Gastroesophageal sphincter (tissue), 4 donors: ENCODE measurements at regions not wholly inside any gene's neighbourhood (a gene's known extent, or its start where the extent isn't known, plus 50 kb on each side); places are given as distances from the start of the nearest gene placed in this dataset.

Experiments used
- ATAC-seq: fragments of 150-250 bp; one replicate; pipeline ENCODE4 v1.9.1; 2016; ENCODE audit warnings: mild to moderate bottlenecking, moderate library complexity
- H3K27ac ChIP-seq, 4 donors: fragments of 200-600 bp; sonication (generic) in 3 of 4; 1 replicate in 3 of 4; 2 replicates in 1 of 4; pipeline ENCODE4 v1.5.1; 2016 to 2019
- H3K27me3 ChIP-seq: fragments of 200-600 bp; sonication (generic); one replicate; pipeline ENCODE4 v1.5.1; 2019
- H3K36me3 ChIP-seq, 2 donors: fragments of 200-600 bp; sonication (generic); one replicate each; pipeline ENCODE4 v1.5.1; 2019; ENCODE audit warnings: control low read depth in 1 of 2
- H3K4me1 ChIP-seq, 3 donors: fragments of 200-600 bp; sonication (generic); 1 replicate in 2 of 3; 2 replicates in 1 of 3; pipeline ENCODE4 v1.5.1; 2016 to 2019; ENCODE audit warnings: control low read depth in 2 of 3
- H3K4me3 ChIP-seq, 2 donors: fragments of 200-600 bp; sonication (generic); one replicate each; pipeline ENCODE4 v1.5.1; 2019; ENCODE audit warnings: mild to moderate bottlenecking in 1 of 2, moderate library complexity in 1 of 2
- H3K9me3 ChIP-seq, 3 donors: fragments of 200-600 bp; sonication (generic); one replicate each; pipeline ENCODE4 v1.5.1; 2017 to 2019; ENCODE audit warnings: control low read depth in 2 of 3
- EP300 ChIP-seq: sonication (generic); formaldehyde crosslinking; IDR thresholded peaks from one replicate; pipeline ENCODE4 v1.6.1; 2017; ENCODE audit warnings: antibody characterized with exemption, mild to moderate bottlenecking
- POLR2A ChIP-seq, 2 donors: fragments of 450-650 bp; IDR thresholded peaks; one replicate each; pipeline ENCODE4 v1.6.1; 2017; ENCODE audit warnings: antibody characterized with exemption in 2 of 2, mild to moderate bottlenecking in 2 of 2, moderate library complexity in 1 of 2
- POLR2AphosphoS5 ChIP-seq: sonication (generic); formaldehyde crosslinking; IDR thresholded peaks from one replicate; pipeline ENCODE4 v1.6.1; 2017; ENCODE audit warnings: antibody characterized with exemption
- WGBS, 2 donors: methylation state at CpG; one replicate each; pipeline ENCODE4 v1.1.5; 2018; ENCODE audit warnings: low coverage in 1 of 2; 5-methylcytosine and 5-hydroxymethylcytosine counted together
- TF ChIP-seq, protein P1 (sequence below), 4 experiments: fragments of 200-600 bp in 2 of 4; fragments of 450-650 bp in 2 of 4; sonication (generic) in 1 of 4; IDR thresholded peaks; one replicate each; pipeline ENCODE4 v1.5.1; 2017 to 2019; ENCODE audit warnings: antibody characterized with exemption in 4 of 4, mild to moderate bottlenecking in 2 of 4, moderate library complexity in 2 of 4

DNA sequence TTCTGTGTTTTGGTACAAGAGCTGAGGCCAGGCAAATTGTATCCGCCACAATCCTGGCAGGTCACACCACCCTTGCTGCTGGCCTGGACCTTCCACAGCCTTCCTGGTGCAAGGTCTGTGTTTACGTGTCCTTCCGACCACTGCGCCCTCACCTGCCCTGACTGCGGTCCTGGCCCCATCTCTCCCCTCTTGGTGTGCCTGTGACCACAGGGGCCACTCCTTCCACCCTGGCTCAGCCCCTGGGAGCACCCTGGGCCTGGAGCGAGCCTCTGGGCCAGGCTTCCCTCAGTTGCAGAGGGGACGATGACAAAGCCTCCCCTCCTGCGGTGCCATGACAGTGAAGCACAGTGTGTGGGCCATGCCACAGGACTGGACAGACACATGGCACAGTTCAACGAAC, 104.5 kb downstream of the PLXNA1 start:
- ATAC-seq: no peak
- H3K27me3 ChIP-seq: peaks cover 30% of the 10 kb centered on the region
- H3K4me1 ChIP-seq: peaks cover 0 to 5% (median 0%) of the 10 kb centered on the region in 3 donors
- TF ChIP-seq POLR2AphosphoS5 (no peak), EP300 (no peak), POLR2A (IDR thresholded peaks at IDR 0.05) (no peak)
- TF ChIP-seq, protein P1, sequence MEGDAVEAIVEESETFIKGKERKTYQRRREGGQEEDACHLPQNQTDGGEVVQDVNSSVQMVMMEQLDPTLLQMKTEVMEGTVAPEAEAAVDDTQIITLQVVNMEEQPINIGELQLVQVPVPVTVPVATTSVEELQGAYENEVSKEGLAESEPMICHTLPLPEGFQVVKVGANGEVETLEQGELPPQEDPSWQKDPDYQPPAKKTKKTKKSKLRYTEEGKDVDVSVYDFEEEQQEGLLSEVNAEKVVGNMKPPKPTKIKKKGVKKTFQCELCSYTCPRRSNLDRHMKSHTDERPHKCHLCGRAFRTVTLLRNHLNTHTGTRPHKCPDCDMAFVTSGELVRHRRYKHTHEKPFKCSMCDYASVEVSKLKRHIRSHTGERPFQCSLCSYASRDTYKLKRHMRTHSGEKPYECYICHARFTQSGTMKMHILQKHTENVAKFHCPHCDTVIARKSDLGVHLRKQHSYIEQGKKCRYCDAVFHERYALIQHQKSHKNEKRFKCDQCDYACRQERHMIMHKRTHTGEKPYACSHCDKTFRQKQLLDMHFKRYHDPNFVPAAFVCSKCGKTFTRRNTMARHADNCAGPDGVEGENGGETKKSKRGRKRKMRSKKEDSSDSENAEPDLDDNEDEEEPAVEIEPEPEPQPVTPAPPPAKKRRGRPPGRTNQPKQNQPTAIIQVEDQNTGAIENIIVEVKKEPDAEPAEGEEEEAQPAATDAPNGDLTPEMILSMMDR (IDR thresholded peaks at IDR 0.05): no peak
- no peak overlapping the region for H3K4me3 ChIP-seq
- H3K9me3 ChIP-seq: no peaks in the 10 kb centered on the region
- no peaks in the 10 kb centered on the region for H3K36me3 ChIP-seq
- H3K27ac ChIP-seq: no peak overlapping the region
- WGBS, 2 donors: 75 to 85% methylated on average over 2 to 4 of the region's 9 CpGs

DNA sequence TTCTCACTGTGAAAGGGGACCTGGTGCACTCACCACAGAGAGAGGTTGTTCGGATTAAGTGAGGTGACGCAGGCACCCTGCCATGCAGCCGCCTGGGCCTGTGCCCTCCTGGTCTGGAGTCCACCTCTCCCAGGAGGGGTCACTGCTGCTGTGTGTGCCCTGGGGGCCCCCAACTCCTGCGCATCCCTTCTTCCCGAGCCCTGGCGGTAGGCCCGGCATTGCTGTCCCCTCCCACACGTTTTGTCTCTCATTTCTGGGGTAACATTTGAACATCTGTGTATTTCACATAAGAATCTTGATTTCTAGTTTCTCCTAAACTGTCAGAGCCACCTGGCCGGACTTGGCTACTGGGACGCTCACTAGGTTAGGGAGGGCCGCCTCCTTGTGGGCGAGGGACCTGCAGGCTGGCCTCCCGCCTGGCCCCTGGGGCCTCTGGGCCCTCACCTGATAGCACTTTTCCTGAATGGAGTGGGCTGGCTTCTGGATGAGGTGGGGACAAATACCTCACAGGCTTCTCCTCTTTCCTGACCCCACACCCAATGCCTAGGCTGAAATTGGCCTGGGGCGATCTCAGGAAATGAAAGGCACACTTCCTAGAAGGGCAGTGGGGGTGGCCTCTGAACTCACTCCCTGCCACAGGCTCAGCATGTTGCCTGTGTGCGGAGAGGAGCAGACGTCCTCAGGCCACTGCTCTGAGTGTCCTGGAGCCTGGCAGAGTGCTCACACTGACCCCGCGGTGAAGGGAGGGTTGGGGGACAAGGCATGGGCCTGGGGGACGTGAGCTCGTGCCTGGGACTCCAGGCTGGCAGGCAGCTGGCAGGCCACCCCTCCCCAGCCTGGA, 104.2 kb upstream of the PRR23E start:
- Histone ChIP-seq H3K4me3 (no peak overlapping the region), H3K9me3 (no peaks in the 10 kb centered on the region), H3K27ac (no peak overlapping the region), H3K4me1 (peaks cover 0 to 5% (median 0%) of the 10 kb centered on the region in 3 donors), H3K27me3 (peaks cover 30% of the 10 kb centered on the region), H3K36me3 (no peaks in the 10 kb centered on the region)
- TF ChIP-seq EP300 (no peak), POLR2A (IDR thresholded peaks at IDR 0.05) (no peak), POLR2AphosphoS5 (no peak)
- TF ChIP-seq, protein P1 (IDR thresholded peaks at IDR 0.05): no peak
- 67% methylated on average over 3 of the region's 20 CpGs; no CpG with 5 or more reads in 1 of the 2 donors for WGBS, 2 donors
- no peak for ATAC-seq

DNA sequence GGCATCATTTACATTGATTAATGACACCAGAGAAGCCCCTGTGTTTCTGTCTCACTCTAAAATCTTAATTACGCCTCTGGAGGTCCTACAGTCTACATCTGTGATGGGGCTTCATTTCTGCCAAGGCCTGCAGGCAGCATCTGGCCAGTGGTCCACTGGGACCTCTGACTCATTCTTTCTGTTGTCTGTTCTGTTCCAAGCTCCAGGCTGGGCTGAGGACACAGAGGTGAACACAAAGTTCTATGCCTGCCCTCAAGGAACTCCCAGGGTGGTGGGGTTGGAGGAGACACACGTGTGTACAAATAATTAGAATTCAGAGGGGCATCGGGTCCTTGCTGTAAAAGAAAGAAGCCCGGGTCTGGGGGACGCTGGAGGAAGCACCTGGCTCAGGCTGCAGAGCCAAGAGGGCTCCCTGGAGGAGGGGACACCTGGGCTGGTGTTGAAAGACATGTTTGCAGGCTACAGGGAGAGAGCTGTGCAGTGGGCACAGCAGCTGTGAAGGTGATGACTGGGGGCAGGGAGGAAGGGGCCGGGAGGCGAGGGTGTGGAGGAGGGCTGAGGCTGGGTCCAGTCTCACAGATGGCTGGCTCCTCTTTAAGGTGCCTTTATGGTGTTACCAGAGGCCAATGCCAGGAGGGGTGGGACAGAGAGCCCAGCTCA, 103.3 kb upstream of the PRR23E start:
- ATAC-seq: peak; percentile 27
- peaks cover 30% of the 10 kb centered on the region for H3K27me3 ChIP-seq
- H3K4me1 ChIP-seq: peaks cover 0 to 5% (median 0%) of the 10 kb centered on the region in 3 donors
- no peaks in the 10 kb centered on the region for H3K9me3 ChIP-seq
- no peak overlapping the region for H3K4me3 ChIP-seq
- TF ChIP-seq POLR2A (IDR thresholded peaks at IDR 0.05) (no peak), EP300 (no peak), POLR2AphosphoS5 (no peak)
- TF ChIP-seq, protein P1 (IDR thresholded peaks at IDR 0.05): no peak
- WGBS, 2 donors: 64 to 65% methylated on average over 5 of the region's 7 CpGs
- H3K27ac ChIP-seq: no peak overlapping the region
- no peaks in the 10 kb centered on the region for H3K36me3 ChIP-seq

DNA sequence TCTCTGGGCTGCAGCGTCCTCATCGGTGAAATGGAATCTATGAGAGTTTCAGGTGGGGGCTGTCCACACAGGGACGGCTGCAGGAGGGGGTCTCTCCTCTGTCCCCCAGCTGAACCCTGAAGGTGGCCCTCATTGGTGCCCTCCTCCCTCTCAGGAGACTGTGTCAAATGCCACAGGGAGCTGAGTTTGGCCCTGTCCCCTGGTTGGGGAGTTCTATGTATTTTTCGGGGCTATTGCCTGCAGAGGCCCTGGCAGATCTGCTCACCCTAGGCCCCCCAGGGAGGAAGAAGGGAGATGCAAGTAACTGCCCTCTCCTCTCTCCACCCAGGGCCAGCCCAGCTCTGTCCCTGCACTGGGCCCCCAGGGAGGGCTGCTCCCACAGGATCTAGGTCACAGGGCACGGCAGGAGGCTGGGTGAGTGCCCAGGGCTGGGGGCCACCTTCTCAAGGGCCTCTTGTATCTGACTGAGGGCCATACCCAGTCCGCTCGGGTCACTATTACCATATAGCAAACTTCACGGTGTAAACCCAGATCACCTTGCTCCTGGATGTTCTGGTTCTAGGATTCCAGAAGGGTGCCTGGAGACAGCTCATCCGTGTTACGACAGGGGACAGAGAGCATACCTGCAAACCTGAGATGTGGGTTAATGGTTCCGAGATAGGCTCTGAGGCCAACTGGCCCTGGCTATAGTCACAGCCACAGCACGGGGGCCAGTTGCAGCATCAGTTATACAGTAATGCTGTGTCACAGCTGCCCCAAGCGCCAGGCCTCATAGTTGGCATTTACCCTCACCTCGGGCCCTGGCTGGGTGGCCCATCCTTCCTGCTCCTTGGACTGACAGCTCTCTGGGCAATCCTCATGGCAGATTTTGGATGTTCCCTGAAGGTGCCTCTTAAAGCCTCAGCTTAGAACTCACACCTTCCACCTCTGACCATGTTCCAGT, 102.4 kb upstream of the PRR23E start:
- Histone ChIP-seq H3K4me3 (no peak overlapping the region), H3K36me3 (no peaks in the 10 kb centered on the region), H3K9me3 (peaks cover 0 to 5% (median 0%) of the 10 kb centered on the region in 3 donors), H3K27ac (no peak overlapping the region), H3K27me3 (peaks cover 22% of the 10 kb centered on the region), H3K4me1 (peaks cover 0 to 5% (median 0%) of the 10 kb centered on the region in 3 donors)
- ATAC-seq: no peak
- no peak for TF ChIP-seq POLR2A (IDR thresholded peaks at IDR 0.05)
- TF ChIP-seq POLR2AphosphoS5: no peak
- TF ChIP-seq, protein P1 (IDR thresholded peaks at IDR 0.05): no peak
- no peak for TF ChIP-seq EP300
- 83% methylated on average over 3 of the region's 14 CpGs; no CpG with 5 or more reads in 1 of the 2 donors for whole genome bisulfite sequencing, 2 donors
